GM23338 (cell line): ENCODE measurements at regions not wholly inside any gene's neighbourhood (a gene's known extent, or its start where the extent isn't known, plus 50 kb on each side); places are given as distances from the start of the nearest gene placed in this dataset.

Experiments
- ATAC-seq: fragments of 200-7000 bp; cut with Tn5 transposase; 3 replicates; pipeline ENCODE4 v1.9.1; 2020
- DNase-seq: peaks from one replicate; pipeline ENCODE4 v3.0.0-alpha.2; 2015; ENCODE audit warnings: low spot score
- H2AFZ ChIP-seq: fragments of 200-600 bp; sonication (generic); 2 replicates; pipeline ENCODE4 v1.8.0; 2016; ENCODE audit warnings: antibody characterized with exemption, mild to moderate bottlenecking, moderate library complexity
- H3F3A ChIP-seq: fragments of 200-600 bp; sonication (generic); replicated peaks from 2 replicates; pipeline ENCODE4 v1.8.0; 2017; ENCODE audit warnings: antibody characterized with exemption, mixed run types, low read depth
- H3K27ac ChIP-seq: fragments of 200-600 bp; sonication (generic); 2 replicates; pipeline ENCODE4 v1.6.1; 2016; ENCODE audit warnings: low read depth
- H3K27me3 ChIP-seq: fragments of 200-600 bp; sonication (generic); 2 replicates; pipeline ENCODE4 v1.8.0; 2016; ENCODE audit warnings: mild to moderate bottlenecking, mixed run types, moderate library complexity; ENCODE audit not compliant: insufficient read depth
- H3K36me3 ChIP-seq: fragments of 200-600 bp; sonication (generic); 2 replicates; pipeline ENCODE4 v1.8.0; 2016; ENCODE audit warnings: mild to moderate bottlenecking; ENCODE audit not compliant: insufficient read depth
- H3K4me1 ChIP-seq: fragments of 200-600 bp; sonication (generic); 2 replicates; pipeline ENCODE4 v1.8.0; 2016; ENCODE audit warnings: mild to moderate bottlenecking, moderate library complexity; ENCODE audit not compliant: insufficient read depth
- H3K4me2 ChIP-seq: fragments of 200-600 bp; sonication (generic); 2 replicates; pipeline ENCODE4 v1.7.1; 2017; ENCODE audit warnings: mixed run types
- H3K4me3 ChIP-seq: fragments of 200-600 bp; sonication (generic); 2 replicates; pipeline ENCODE4 v1.6.1; 2016; ENCODE audit warnings: mixed run types
- H3K79me2 ChIP-seq: fragments of 200-600 bp; sonication (generic); replicated peaks from 2 replicates; pipeline ENCODE4 v1.8.0; 2017; ENCODE audit warnings: mild to moderate bottlenecking; ENCODE audit not compliant: insufficient read depth
- H3K9me2 ChIP-seq: fragments of 200-600 bp; sonication (generic); 2 replicates; pipeline ENCODE4 v1.8.0; 2017; ENCODE audit not compliant: insufficient read depth
- H4K20me1 ChIP-seq: fragments of 200-600 bp; sonication (generic); replicated peaks from 2 replicates; pipeline ENCODE4 v1.8.0; 2017; ENCODE audit warnings: mild to moderate bottlenecking; ENCODE audit not compliant: insufficient read depth
- H3K27ac Mint-ChIP-seq: 2 replicates; pipeline ENCODE4 v1.8.0; 2020; ENCODE audit warnings: inconsistent platforms, mild to moderate bottlenecking, moderate library complexity, mixed read lengths
- H3K27me3 Mint-ChIP-seq: 3 replicates; pipeline ENCODE4 v1.8.0; 2022; ENCODE audit warnings: low read depth, mild to moderate bottlenecking, moderate library complexity, mixed read lengths, inconsistent platforms; ENCODE audit not compliant: insufficient read depth, poor library complexity
- H3K36me3 Mint-ChIP-seq: 3 replicates; pipeline ENCODE4 v1.8.0; 2021; ENCODE audit warnings: low read depth, mild to moderate bottlenecking, inconsistent platforms, moderate library complexity, mixed read lengths
- H3K4me1 Mint-ChIP-seq: 3 replicates; pipeline ENCODE4 v1.8.0; 2020; ENCODE audit warnings: mild to moderate bottlenecking, inconsistent platforms, mixed read lengths
- H3K4me3 Mint-ChIP-seq: 3 replicates; pipeline ENCODE4 v1.8.0; 2021; ENCODE audit warnings: moderate library complexity, mild to moderate bottlenecking, inconsistent platforms, mixed read lengths
- H3K9me3 Mint-ChIP-seq: 3 replicates; pipeline ENCODE4 v1.8.0; 2020; ENCODE audit warnings: moderate library complexity, mild to moderate bottlenecking, inconsistent platforms, mixed read lengths
- CREB1 ChIP-seq: fragments of 250-450 bp; sonication (Bioruptor Pico); IDR thresholded peaks from 2 replicates; pipeline ENCODE4 v1.5.0; 2020; ENCODE audit warnings: low read depth, mild to moderate bottlenecking, moderate library complexity
- CTCF ChIP-seq, 2 experiments: fragments of 200-600 bp in 1 of 2; sonication (generic) in 1 of 2; conservative IDR thresholded peaks; 2 replicates each; pipeline versions ENCODE4 v1.5.1 to v1.6.1; 2016 to 2017; ENCODE audit warnings: antibody characterized with exemption in 2 of 2, low read depth in 2 of 2, mild to moderate bottlenecking in 2 of 2, moderate library complexity in 1 of 2
- ETS1 ChIP-seq: IDR thresholded peaks from 2 replicates; pipeline ENCODE4 v1.6.1; 2016; ENCODE audit warnings: antibody characterized with exemption
- EZH2 ChIP-seq: fragments of 200-600 bp; sonication (generic); IDR thresholded peaks from one replicate; pipeline ENCODE4 v1.8.0; 2017; ENCODE audit warnings: antibody characterized with exemption, mild to moderate bottlenecking, low read depth; ENCODE audit not compliant: unreplicated experiment
- EZH2phosphoT487 ChIP-seq: fragments of 200-600 bp; sonication (generic); IDR thresholded peaks from one replicate; pipeline ENCODE4 v1.8.1; 2018; ENCODE audit warnings: antibody characterized with exemption; ENCODE audit not compliant: unreplicated experiment
- JUNB ChIP-seq: IDR thresholded peaks from one replicate; pipeline ENCODE4 v1.6.1; 2016; ENCODE audit warnings: antibody characterized with exemption; ENCODE audit not compliant: unreplicated experiment
- NANOG ChIP-seq: IDR thresholded peaks from 2 replicates; pipeline ENCODE4 v1.6.1; 2016; ENCODE audit warnings: antibody characterized with exemption, borderline replicate concordance
- POLR2AphosphoS5 ChIP-seq: IDR thresholded peaks from 2 replicates; pipeline ENCODE4 v1.6.1; 2016; ENCODE audit warnings: antibody characterized with exemption, low read depth
- REST ChIP-seq: IDR thresholded peaks from one replicate; pipeline ENCODE4 v1.6.1; 2018; ENCODE audit warnings: antibody characterized with exemption; ENCODE audit not compliant: unreplicated experiment
- STAT1 ChIP-seq: IDR thresholded peaks from one replicate; pipeline ENCODE4 v1.6.1; 2016; ENCODE audit warnings: antibody characterized with exemption; ENCODE audit not compliant: unreplicated experiment
- ZNF114 ChIP-seq: fragments of 250-450 bp; sonication (Bioruptor Pico); IDR thresholded peaks from 2 replicates; pipeline ENCODE4 v1.5.0; 2020; ENCODE audit warnings: mild to moderate bottlenecking, moderate library complexity
- ZNF331 ChIP-seq: fragments of 250-450 bp; sonication (Bioruptor Pico); IDR thresholded peaks from 2 replicates; pipeline ENCODE4 v1.5.0; 2020; ENCODE audit warnings: low read depth, mild to moderate bottlenecking, moderate library complexity
- ZNF462 ChIP-seq: fragments of 250-450 bp; sonication (Bioruptor Pico); IDR thresholded peaks from 2 replicates; pipeline ENCODE4 v1.5.0; 2020; ENCODE audit warnings: mild to moderate bottlenecking, moderate library complexity

GRCh38 chr21:38196036-38196435 lies 60.8 kb upstream of the KCNJ15 start:
- no peaks in the 10 kb centered on the region for H3K36me3 ChIP-seq
- ATAC-seq, result no peak
- no peaks in the 10 kb centered on the region for H3K27me3 ChIP-seq
- DNase-seq, result no peak
- H3K4me1 ChIP-seq, result no peaks in the 10 kb centered on the region
- no peaks in the 10 kb centered on the region for H3K79me2 ChIP-seq
- H3K27me3 Mint-ChIP-seq, result no peaks in the 10 kb centered on the region
- no peak overlapping the region for H3K27ac ChIP-seq
- peaks cover 5% of the 10 kb centered on the region; the same call in 1 of the 3 replicates for H3K36me3 Mint-ChIP-seq
- peak overlapping the region; percentile 78; the same call in 1 of the 2 replicates for H2AFZ ChIP-seq
- peaks cover 2% of the 10 kb centered on the region; the same call in 1 of the 3 replicates for H3K4me1 Mint-ChIP-seq
- TF ChIP-seq CTCF (conservative IDR thresholded peaks at IDR 0.05; ENCODE audit: low read depth in 2 of 2) (no peak), CREB1 (no peak), ZNF331 (CRISPR knock-in tag) (no peak), NANOG (no peak), ZNF462 (CRISPR knock-in tag) (no peak), EZH2 (no peak), ZNF114 (CRISPR knock-in tag) (no peak), POLR2AphosphoS5 (no peak), ETS1 (no peak), JUNB (no peak), REST (no peak), STAT1 (no peak), EZH2phosphoT487 (no peak)
- H3K27ac Mint-ChIP-seq, result no peak overlapping the region
- H3F3A ChIP-seq, result no peaks in the 10 kb centered on the region
- H4K20me1 ChIP-seq, result no peaks in the 10 kb centered on the region
- H3K9me2 ChIP-seq, result no peaks in the 10 kb centered on the region
- peaks cover 11% of the 10 kb centered on the region; the same call in 2 of the 3 replicates for H3K9me3 Mint-ChIP-seq
- no peak overlapping the region; the same call in 2 of the 3 replicates for H3K4me3 Mint-ChIP-seq
- no peak overlapping the region for H3K4me3 ChIP-seq
- H3K4me2 ChIP-seq, result no peak overlapping the region
